Testis (tissue), 2 donors: ENCODE measurements at regions not wholly inside any gene's neighbourhood (a gene's known extent, or its start where the extent isn't known, plus 50 kb on each side); places are given as distances from the start of the nearest gene placed in this dataset.

ENCODE experiments used
- DNase-seq: peaks from one replicate; pipeline ENCODE4 v3.0.0-alpha.2; 2019
- H3K27ac ChIP-seq, 2 donors: fragments of 200-600 bp; sonication (generic); one replicate each; pipeline ENCODE4 v1.5.1; 2019
- H3K27me3 ChIP-seq: fragments of 200-600 bp; sonication (generic); one replicate; pipeline ENCODE4 v1.5.1; 2019
- H3K36me3 ChIP-seq: fragments of 200-600 bp; sonication (generic); one replicate; pipeline ENCODE4 v1.5.1; 2017; ENCODE audit warnings: low read depth; ENCODE audit errors: missing control alignments
- H3K4me1 ChIP-seq: fragments of 200-600 bp; sonication (generic); one replicate; pipeline ENCODE4 v1.5.1; 2019
- H3K4me3 ChIP-seq, 2 donors: fragments of 200-600 bp; sonication (generic); one replicate each; pipeline ENCODE4 v1.5.1; 2017 to 2019
- H3K9me3 ChIP-seq: fragments of 200-600 bp; sonication (generic); one replicate; pipeline ENCODE4 v1.5.1; 2017
- CTCF ChIP-seq, 3 experiments: fragments of 450-650 bp in 2 of 3; fragments of 200-600 bp in 1 of 3; sonication (generic) in 1 of 3; IDR thresholded peaks; one replicate each; pipeline ENCODE4 v1.5.1; 2016 to 2019; ENCODE audit warnings: antibody characterized with exemption in 3 of 3, mild to moderate bottlenecking in 2 of 3, moderate library complexity in 1 of 3
- POLR2A ChIP-seq: fragments of 450-650 bp; IDR thresholded peaks from one replicate; pipeline ENCODE4 v1.6.1; 2017; ENCODE audit warnings: antibody characterized with exemption, mild to moderate bottlenecking, moderate library complexity
- WGBS, 2 donors: methylation state at CpG; one replicate each; pipeline ENCODE4 v1.1.5; 2018; 5-methylcytosine and 5-hydroxymethylcytosine counted together
- intact Hi-C: fragments of 100-400 bp; cut with DNase I; formaldehyde crosslinking; loops from one replicate; pipeline ENCODE4 v1.15.1; 2023; ENCODE audit warnings: low total_unique reads

GRCh38 chr5:54873691-54874090 is 111.7 kb downstream of the ESM1 start:
- no peak overlapping the region for H3K4me3 ChIP-seq
- intact Hi-C loops = no loop called here

DNA sequence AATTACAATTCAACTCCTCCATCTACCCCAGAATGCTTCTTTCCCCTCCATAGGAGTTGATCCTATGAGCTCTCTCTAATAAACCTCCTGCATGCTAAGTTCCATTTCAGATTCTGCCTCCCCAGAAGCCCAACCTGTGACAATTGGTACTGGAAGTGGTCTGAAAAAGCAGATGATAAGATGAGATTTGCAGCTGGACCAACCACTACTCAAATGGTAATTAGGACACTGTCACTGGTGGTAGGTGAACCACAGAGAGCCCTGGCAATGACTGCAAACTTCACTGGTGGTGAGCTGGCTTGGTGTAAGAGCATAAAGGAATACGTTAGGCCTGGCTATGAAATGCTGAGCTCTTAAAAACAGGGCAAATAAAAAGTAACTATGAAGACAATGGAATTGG is 112.6 kb downstream of the ESM1 start:
- no peak for DNase-seq
- intact Hi-C loops = no loop called here
- TF ChIP-seq CTCF (IDR thresholded peaks at IDR 0.05) (no peak), POLR2A (no peak)
- no peak overlapping the region for H3K27ac ChIP-seq
- WGBS, 2 donors = 82 to 85% methylated on average over 1 of the region's 1 CpG
- H3K27me3 ChIP-seq = no peaks in the 10 kb centered on the region
- no peaks in the 10 kb centered on the region for H3K4me1 ChIP-seq
- no peak overlapping the region for H3K4me3 ChIP-seq
- H3K36me3 ChIP-seq = no peaks in the 10 kb centered on the region
- H3K9me3 ChIP-seq = no peaks in the 10 kb centered on the region

More at GRCh38 chr5:54873691-54874090, 111.7 kb downstream of the ESM1 start:
- Histone ChIP-seq H3K36me3 (no peaks in the 10 kb centered on the region), H3K27ac (no peak overlapping the region), H3K4me1 (no peaks in the 10 kb centered on the region), H3K9me3 (no peaks in the 10 kb centered on the region), H3K27me3 (no peaks in the 10 kb centered on the region)
- DNase-seq = no peak
- TF ChIP-seq CTCF (IDR thresholded peaks at IDR 0.05) = no peak
- no peak for TF ChIP-seq POLR2A
- 85 to 86% methylated on average over 2 of the region's 2 CpGs for WGBS, 2 donors

DNA sequence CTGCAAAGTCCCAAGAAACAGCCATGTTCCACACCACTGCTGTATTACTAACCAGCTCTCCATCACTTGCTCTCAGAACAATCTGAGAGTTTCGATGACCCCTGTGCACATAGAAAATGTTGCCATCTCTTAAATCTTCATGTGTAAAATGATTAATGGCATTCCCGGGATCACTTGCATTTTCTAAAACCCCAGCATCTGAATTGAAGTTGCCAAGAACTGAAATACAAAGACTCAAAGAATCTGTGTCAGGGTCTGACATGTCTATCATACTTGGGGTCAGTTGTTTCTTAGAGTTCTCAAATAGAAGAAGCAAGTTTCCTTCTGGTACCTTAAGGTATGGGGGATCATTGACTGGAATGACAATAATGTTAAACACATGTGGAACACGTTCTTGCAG is 115.1 kb downstream of the ESM1 start:
- Histone ChIP-seq H3K4me3 (no peak overlapping the region), H3K4me1 (no peaks in the 10 kb centered on the region), H3K27ac (no peak overlapping the region), H3K36me3 (no peaks in the 10 kb centered on the region), H3K27me3 (no peaks in the 10 kb centered on the region), H3K9me3 (no peaks in the 10 kb centered on the region)
- TF ChIP-seq POLR2A (no peak), CTCF (IDR thresholded peaks at IDR 0.05) (no peak)
- intact Hi-C loops = no loop called here
- DNase-seq = no peak
- 82 to 97% methylated on average over 3 of the region's 3 CpGs for WGBS, 2 donors

- TF ChIP-seq CTCF (IDR thresholded peaks at IDR 0.05) (no peak), POLR2A (no peak)
- intact Hi-C loops = no loop called here
Observed at GRCh38 chr5:54869691-54870090, 115.7 kb downstream of the ESM1 start.

More at GRCh38 chr5:54869691-54870090, 115.7 kb downstream of the ESM1 start:
- H3K27ac ChIP-seq = no peak overlapping the region
- no peak for DNase-seq
- 90 to 93% methylated on average over 1 of the region's 1 CpG for WGBS, 2 donors
- no peaks in the 10 kb centered on the region for H3K27me3 ChIP-seq
- H3K36me3 ChIP-seq = no peaks in the 10 kb centered on the region
- no peaks in the 10 kb centered on the region for H3K9me3 ChIP-seq
- no peaks in the 10 kb centered on the region for H3K4me1 ChIP-seq
- no peak overlapping the region for H3K4me3 ChIP-seq
